LoVo (cell line): ENCODE measurements at regions not wholly inside any gene's neighbourhood (a gene's known extent, or its start where the extent isn't known, plus 50 kb on each side); places are given as distances from the start of the nearest gene placed in this dataset.

Source experiments
- DNase-seq: peaks from one replicate; pipeline ENCODE4 v3.0.0-alpha.2; 2016; ENCODE audit warnings: low spot score

DNA sequence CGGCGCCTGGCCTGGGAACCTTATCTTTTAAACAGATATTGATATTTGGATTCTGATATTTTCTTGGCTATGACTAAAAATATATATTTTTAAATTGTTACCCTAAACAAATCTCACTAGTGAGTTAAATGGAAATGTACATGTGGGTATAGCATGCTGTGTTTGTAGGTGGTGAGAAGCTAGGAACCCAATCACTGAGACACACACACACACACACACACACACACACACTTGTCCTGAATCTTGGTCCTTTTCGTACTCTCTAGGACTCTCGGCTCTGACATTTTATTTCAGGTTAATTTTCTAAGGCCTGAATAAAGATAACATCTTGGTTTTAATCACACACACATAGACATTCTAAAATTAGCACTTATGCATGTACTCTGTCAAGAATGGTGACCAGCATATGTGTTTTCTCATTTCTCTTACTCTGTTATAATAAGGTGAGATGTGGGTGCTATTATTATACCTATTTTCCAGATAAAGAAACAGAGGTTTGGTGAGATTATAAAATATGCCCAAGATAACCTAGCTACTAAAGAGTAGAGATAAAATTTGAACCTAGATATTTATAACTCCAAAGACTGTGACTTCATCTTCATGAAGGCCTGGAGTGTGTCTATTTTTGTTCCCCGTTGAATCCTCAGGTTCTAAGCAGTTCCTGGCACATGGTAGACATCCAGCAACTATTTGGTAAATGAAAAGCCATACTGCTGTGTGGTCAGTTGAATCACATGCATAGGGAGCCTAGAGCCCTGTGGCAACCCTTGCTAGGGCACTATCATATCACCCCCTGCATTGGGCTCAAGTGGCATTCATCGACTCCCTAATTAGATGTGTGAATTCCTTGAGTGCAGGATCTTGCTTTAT lies 85.0 kb upstream of the RAB3GAP2 start:
- no peak for DNase-seq

DNA sequence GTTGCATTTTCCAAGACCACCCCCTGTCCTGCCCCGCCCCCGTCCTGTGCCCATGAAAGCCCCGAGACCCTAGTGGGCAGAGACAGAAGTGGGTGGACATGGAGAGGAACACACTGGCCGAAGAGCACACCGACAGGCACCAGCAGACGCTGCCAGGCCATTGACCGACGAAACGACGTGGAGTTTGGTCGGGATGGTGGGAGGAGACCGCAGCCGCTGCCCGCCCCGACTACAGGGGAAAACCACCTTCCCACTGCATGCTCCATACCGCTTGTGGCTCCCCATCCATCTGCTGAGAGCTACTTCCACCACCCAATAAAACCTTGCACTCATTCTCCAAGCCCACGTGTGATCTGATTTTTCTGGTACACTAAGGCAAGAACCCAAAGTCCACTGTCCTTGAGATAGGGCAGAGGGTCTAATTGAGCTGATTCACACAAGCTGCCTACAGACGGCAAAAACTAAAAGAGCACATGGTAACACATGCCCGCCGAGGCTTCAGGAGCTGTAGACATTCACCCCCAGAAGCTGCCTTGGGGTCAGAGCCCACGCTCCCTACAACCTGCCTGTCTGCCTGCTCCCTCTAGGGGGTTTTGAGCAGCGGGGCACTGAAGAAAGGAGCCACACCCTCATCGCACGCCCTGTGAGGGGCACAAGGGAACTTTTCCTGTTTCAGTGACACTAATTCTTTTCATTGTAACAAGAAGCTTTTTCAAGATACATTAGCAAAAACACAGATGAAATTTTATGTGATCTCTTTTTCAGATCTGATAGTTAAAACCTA lies 81.2 kb upstream of the RAB3GAP2 start:
- DNase-seq = no peak

DNA sequence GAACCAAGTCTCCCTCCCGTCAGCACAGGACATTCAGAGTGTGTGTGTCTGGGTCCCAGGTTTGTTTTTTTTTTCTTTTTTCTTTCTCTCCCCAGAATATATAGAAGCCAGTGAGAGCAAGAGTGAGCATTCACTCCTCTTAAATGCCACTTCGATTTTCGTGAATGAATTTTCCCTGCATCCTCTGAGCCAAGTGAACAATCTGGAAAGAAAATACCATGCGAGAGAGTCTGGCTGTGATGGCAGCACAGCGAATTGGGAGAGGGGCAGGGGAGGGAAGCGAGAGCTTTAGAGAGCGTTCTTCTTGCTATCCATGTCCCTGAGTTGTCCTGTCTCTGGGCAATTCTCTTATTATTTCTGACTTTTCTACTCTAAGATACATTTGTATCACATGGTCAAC lies 76.0 kb upstream of the RAB3GAP2 start:
- no peak for DNase-seq

DNA sequence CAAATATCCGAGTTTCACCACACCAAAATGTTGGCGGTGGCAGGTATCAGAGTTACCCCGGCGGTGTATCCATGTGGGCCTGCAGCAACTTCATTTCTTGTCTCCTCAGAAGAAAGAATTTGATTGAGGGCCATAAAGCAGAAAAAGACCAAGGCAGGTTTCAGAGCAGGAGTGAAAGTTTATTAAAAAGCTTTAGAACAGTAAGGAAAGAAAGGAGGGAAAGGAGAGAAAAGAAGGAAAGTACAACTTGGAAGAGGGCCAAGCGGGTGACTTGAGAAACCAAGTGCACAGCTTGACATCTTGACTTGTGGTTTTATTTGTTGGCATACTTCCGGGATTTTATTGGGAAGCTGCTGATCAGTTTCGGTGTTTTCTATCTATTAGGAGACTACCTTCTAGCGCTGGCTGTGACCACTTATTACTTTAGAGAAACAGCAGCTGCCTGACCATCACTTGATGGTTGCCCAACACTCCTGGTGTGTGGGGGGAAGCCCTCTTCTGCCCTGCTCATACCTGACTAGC lies 75.5 kb upstream of the RAB3GAP2 start:
- DNase-seq = no peak

DNA sequence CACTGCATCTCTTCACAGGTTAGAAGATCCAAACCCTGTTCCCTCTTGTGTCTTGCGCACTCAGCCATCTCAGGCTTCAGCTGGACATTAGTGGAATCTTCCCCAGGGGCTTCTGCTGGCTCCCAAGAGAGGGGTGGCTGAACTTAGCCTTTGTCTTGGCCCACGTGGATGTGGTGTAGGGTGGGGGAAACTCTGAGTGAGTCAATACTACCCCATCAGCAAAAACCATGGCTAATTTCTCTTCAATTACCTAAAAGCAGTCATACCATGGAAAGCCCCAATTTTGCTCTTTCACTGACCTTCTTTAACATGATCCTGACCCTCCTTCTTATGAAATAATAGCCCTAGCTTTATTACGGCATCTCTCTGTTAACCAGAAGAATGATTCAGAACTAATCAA lies 72.5 kb upstream of the RAB3GAP2 start:
- no peak for DNase-seq

DNA sequence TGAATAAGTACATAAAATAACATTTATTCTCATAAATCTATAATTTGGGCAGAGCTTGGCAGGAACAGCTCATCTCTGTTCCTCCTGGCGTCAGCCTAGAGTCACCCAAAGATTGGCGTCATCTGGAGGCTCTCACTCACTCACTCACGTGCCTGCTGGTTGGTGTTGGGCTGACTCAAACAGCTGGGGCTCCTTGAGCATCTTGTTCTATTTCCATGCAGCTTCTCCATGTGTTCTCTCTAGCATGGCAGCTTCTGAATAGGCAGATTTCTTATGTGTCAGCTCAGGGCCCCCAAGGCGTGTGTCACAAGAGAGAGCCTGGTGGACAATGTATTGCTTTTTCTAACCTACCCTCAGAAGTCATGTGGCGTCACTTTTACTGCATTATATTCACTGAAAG lies 70.6 kb upstream of the RAB3GAP2 start:
- DNase-seq = no peak

DNA sequence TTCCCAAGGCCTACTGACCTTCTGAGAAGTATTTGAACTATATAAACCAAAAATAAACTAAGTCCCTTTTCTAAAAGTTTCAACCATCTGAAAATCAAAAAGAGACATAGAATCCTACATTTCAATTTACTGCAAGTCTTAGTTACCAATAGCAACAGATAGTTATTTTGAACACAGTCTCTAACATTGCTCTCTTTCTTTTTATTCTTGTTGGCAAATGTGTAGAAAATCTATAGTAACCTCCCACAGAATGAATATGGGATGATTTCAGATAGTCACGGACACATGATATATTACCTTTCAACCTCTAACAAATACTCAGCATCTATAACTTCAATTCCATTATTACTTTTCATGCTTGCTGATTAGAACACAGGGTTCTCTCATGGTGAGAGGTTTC lies 68.9 kb upstream of the RAB3GAP2 start:
- DNase-seq = no peak

DNA sequence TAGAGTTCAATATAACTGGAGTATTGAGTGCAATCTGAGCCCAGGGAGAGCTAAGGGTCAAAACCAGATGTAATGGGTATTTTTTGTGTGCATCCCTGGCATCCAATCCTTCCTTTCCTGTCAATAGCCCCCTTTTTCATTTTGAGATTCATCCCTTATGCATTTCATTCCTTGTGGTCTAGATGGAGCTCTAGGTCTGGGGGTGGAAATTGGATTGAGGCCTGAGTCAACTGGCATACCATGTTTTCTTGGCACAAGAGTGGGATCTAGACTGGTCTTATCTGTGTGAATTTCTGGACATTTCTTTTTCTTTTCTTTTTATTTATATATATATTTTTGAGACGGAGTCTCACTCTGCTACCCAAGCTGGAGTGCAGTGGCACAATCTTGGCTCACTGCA lies 67.3 kb upstream of the RAB3GAP2 start:
- DNase-seq = no peak

DNA sequence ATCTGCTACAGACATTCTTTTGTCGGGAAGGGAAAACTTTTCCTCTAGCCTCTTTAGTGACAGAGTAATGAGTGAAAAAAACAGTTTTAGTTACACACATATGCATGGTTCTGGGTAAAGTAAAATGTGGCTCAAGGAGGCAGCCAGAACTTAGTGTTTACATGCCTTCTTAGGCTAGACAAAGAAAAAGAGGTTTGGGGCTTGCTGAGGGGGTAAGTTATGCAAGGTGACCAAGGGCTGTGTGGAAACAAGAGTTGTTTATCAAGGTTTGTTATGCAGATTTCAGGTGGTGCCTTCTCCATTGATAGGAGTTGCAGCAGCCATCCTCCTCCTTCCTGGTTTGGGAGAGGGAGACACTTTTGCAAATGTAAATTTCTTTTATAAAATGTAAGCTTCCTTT lies 66.5 kb upstream of the RAB3GAP2 start:
- no peak for DNase-seq

DNA sequence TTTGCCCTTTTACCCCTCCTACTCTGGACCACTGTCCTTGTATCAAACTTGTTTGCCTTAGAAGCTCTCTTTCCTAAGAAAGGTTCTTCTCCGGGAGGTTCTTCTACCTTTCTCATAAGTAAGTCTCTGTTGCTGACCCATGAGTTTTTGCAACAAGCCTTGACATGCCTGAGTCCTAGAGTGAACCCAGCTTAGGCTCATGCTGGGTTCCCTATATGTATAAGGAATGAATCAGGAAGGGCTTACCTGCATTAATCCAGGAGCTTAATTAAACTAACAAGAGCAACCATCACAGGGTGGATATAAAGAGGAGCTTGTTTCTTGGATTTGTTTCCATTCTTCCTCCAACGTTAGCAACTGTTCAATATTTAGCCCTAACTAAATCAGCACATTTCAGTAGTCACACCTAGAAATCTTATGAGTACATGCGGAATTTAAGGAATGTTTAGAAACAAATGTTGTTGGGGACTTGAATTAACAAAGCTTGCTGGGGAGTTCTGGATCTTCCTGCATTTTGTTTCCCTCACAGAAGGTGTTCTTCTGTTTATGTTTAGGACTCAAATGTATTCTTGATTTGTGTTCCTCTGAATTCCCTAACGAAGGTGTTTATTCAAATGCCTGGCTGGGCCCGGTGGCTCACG lies 64.3 kb upstream of the RAB3GAP2 start:
- no peak for DNase-seq

DNA sequence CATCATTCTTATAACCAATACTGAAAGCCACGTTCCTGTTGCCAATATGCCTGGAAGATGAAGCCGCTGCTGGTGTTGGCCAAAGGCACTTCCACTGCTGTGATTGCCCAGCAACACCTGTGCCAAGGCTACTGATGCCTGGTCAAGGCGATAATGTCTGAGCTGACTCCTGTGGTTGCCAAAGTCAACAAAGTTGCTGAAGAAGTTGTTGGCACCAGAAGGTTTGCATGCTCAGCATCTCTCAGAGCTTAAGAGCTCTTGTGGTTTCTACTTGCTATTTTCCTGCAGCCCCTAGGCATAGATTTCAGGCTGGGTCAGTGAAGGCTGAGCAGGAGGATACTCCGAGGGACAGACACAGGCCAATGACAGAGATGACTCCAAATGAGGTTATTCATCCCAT lies 63.4 kb upstream of the RAB3GAP2 start:
- no peak for DNase-seq

DNA sequence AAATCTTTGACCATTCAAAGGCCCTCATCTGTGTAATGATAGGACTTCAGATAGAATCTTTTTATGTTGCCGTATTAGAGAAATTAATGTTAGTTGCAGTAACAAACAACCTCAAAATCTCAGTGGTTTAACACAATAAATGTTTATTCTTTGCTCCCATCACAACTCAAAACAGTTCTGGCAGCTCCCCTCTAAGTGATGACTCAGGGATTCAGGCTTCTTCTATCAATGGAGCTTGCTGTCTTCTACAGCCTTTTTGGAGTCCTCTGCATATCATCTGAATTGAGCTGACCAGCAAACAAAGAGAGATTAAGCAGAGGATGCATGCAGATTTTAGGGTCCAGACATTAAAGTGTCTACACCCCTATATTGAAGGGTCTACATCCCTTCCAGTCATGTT lies 59.1 kb upstream of the RAB3GAP2 start:
- no peak for DNase-seq

DNA sequence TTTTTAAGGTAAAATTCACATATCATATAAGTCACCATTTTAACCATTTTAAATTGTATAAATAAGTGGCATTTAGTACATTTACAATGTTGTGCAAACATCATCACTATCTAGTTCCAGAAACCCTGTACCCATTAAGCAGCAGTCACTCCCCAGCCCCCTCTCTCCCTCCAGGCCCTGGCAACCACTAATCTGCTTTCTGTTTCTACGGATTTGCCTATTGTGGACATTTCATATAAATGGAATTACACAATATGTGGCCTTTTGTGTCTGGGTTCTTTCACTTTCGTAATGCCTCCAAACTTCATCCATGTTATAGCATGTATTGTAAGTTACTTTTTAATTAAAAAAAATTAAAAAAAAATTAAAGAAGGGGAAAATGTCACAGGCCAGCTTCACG lies 58.0 kb upstream of the RAB3GAP2 start:
- no peak for DNase-seq

DNA sequence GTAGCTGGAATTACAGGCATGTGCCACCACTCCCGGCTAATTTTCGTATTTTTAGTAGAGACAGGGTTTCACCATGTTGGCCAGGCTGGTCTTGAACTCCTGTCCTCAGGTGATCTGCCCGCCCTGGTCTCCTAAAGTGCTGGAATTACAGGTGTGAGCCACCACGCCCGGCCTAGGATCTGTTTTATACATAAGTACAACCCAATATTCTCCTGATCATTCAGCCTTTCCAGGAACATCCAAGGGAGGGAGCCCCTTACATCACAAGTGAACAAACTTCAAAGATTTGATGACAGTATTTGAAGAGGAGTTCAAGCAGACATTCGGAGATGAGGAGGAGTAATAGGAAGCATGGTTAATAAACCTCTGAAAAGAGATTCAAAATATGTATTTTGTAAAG lies 54.9 kb upstream of the RAB3GAP2 start:
- no peak for DNase-seq

DNA sequence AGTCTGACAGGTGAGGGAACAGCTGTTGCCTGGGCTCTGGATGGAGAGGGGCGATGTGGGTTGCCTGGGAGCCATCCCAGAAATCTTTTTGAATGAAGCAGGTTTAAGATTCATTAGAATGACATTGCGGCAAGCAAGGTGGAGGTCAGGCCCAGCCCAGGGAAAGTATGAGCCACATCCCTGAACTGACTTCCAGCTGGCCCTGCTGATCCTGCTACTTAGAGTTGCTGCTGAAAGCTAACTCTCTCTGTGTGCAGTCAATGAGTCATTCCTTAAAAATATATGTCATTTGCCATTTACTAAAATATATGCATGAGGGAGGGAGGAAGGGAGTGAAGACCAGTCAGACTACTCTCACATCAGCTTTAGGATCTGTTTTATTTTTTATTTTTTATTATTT lies 54.3 kb upstream of the RAB3GAP2 start:
- no peak for DNase-seq

DNA sequence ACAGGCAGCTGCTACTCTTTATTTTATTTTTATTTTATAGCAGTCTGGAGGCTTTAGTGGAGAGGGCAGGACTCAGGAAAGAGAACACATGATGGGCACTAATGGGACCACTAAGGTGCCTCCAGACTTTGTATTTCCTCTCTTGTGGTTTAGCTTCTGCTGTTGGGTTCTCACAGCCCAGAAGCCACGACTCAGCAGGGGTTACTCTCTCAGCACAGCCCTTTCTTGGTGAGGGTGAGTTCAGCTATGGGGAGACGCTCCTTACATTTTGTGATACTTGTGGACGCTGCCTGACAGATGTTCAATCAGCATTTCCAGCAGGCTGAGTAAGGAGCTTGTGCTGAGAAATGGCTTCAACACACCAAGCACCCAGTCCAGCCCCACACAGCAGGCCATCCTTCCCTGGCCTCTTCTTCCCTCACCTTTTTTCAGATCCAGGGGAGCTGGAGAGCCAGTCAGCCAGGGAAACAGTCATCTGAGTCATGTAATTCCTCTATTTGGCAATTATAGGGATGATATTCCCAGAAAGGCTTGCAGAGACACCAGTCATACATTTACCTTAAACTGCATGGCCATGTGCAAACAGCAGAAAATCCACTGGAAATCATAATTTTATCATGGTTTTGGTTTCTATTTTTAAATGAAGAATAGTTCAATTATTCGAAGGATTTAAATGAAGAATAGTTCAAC lies 53.2 kb upstream of the RAB3GAP2 start:
- no peak for DNase-seq

DNA sequence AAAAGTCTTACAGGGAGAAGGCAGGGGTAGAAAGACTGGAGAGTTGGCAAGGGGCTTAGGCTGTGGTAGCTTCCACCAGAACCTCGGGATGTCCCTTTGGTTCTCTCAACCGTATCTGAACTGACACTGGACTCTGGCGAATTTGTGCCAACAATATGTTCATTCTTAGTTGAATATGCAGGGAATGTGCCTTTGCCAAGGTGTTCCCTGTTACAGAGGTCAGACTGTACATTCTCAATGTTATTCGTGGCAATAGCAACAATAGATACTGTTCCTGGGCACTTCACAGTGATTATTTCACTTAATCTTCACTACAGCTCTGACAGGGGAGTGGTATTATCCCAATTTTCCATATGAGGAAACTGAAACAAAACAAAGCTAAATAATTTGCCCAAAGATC lies 51.5 kb upstream of the RAB3GAP2 start:
- no peak for DNase-seq

DNA sequence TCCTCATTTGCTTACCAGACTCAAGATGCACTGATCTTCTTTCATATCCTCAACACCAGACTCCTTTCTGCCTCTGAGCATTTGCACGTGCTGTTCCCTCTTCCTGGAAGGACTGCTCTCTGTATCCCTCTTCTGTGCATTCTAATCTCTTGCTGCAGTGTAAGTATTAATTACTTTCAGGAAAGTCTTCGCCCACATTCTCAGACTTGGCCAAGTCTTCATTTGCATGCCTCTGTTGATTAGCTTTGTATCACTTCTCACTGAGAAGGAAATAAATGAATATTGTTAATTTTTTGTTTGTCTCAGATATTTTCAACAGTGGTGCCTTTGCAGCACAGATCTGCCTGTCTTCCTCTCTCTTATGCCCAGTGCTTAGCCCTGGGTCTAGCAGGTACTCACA lies 50.3 kb upstream of the RAB3GAP2 start:
- no peak for DNase-seq
